ENCODE measurements at regions not wholly inside any gene's neighbourhood (a gene's known extent, or its start where the extent isn't known, plus 50 kb on each side); places are given as distances from the start of the nearest gene placed in this dataset.

GRCh38 chr6:43953794-43954310 is 173.4 kb downstream of the MRPL14 start:
- no peak overlapping the region for H2AFZ ChIP-seq (ENCODE audit: low read depth)
- H3K9me2 ChIP-seq: no peaks in the 10 kb centered on the region
- POLR2A ChIA-PET: interaction anchor here (0.5 to 5.0 kb wide), 14 partner anchors 12 to 324 kb away, joined by 3 to 43 read pairs (median 5); partner anchors contain the start of gene VEGFA
- peak; percentile 61 for DNase-seq
- TF ChIP-seq FOSL2 (IDR thresholded peaks at IDR 0.05; ENCODE audit: borderline replicate concordance, low read depth): no peak
- TF ChIP-seq, protein P1, sequence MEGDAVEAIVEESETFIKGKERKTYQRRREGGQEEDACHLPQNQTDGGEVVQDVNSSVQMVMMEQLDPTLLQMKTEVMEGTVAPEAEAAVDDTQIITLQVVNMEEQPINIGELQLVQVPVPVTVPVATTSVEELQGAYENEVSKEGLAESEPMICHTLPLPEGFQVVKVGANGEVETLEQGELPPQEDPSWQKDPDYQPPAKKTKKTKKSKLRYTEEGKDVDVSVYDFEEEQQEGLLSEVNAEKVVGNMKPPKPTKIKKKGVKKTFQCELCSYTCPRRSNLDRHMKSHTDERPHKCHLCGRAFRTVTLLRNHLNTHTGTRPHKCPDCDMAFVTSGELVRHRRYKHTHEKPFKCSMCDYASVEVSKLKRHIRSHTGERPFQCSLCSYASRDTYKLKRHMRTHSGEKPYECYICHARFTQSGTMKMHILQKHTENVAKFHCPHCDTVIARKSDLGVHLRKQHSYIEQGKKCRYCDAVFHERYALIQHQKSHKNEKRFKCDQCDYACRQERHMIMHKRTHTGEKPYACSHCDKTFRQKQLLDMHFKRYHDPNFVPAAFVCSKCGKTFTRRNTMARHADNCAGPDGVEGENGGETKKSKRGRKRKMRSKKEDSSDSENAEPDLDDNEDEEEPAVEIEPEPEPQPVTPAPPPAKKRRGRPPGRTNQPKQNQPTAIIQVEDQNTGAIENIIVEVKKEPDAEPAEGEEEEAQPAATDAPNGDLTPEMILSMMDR (IDR thresholded peaks at IDR 0.05): peak; percentile 31
- peak; percentile 65 for TF ChIP-seq SMC3 (IDR thresholded peaks at IDR 0.05; ENCODE audit: low read depth, low read length)
- TF ChIP-seq RAD21 (IDR thresholded peaks at IDR 0.05; ENCODE audit: low read length): peak; percentile 72
- TF ChIP-seq FOXJ3 (CRISPR knock-in tag; IDR thresholded peaks at IDR 0.05): 0 out of 2 replicates have a peak, but pooled peaks have one; percentile 36
- no peak for TF ChIP-seq NFIC (IDR thresholded peaks at IDR 0.05; ENCODE audit: borderline replicate concordance)
- TF ChIP-seq, protein P2, sequence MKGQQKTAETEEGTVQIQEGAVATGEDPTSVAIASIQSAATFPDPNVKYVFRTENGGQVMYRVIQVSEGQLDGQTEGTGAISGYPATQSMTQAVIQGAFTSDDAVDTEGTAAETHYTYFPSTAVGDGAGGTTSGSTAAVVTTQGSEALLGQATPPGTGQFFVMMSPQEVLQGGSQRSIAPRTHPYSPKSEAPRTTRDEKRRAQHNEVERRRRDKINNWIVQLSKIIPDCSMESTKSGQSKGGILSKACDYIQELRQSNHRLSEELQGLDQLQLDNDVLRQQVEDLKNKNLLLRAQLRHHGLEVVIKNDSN (IDR thresholded peaks at IDR 0.05; ENCODE audit: borderline replicate concordance, low read depth): no peak
- H3K9me3 ChIP-seq: peaks cover 8% of the 10 kb centered on the region; the same call in 1 of the 2 replicates
- H3K36me3 ChIP-seq (replicated peaks in 1 of 2; ENCODE audit: control insufficient read depth in 1 of 2, insufficient read depth in 2 of 2, low read length in 1 of 2): no peaks in the 10 kb centered on the region
- H3K79me2 ChIP-seq (ENCODE audit: insufficient read depth): no peaks in the 10 kb centered on the region
- WGBS (ENCODE audit: low lambda C conversion rate): 78% methylated on average over 4 of the region's 8 CpGs
- no peaks in the 10 kb centered on the region for H4K20me1 ChIP-seq (ENCODE audit: insufficient read depth)
- no peak overlapping the region for H3K4me3 ChIP-seq (ENCODE audit: low read depth in 2 of 2, low read length in 1 of 2)
- CTCF ChIA-PET: interaction anchor here (0.6 to 12.0 kb wide), 40 partner anchors 14 to 345 kb away, joined by 3 to 172 read pairs (median 4); partner anchors contain the start of gene VEGFA
- no peak overlapping the region for H3K4me2 ChIP-seq
- no peaks in the 10 kb centered on the region for H3K27me3 ChIP-seq (ENCODE audit: insufficient read depth)
- H3K9ac ChIP-seq: no peak overlapping the region
- H3K27ac ChIP-seq (ENCODE audit: low read depth in 2 of 2, low read length in 1 of 2): peak overlapping the region in 1 of 2 experiments; percentile 73; a peak in 1 of 4 replicates
- peaks cover 0 to 47% of the 10 kb centered on the region in 2 experiments; a peak in 1 of 4 replicates for H3K4me1 ChIP-seq (ENCODE audit: control insufficient read depth in 1 of 2, insufficient read depth in 2 of 2, low read depth in 1 of 2, low read length in 1 of 2)
- no peaks in the 10 kb centered on the region for H3F3A ChIP-seq (replicated peaks; ENCODE audit: insufficient read depth)

DNA sequence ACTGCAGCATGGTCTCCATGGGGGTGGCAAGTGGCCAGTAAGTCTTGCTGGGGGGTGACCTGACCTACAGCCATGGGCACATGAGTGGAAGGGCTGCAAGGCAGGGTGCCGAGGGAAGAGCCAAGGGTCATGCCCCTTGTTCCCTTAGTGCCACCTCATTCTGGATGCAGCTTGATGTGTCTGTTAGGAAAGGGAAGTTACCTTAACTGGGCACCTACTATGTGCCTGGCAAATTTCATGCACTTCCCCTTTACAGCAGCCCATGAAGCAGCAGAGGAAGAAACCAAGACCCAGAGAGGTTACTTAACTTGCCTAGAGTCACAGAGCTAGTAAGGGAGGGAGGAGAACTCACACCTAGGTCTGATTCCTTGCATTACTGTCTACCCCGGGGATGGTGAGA is 174.0 kb downstream of the MRPL14 start:
- Histone ChIP-seq H3K9ac (no peak overlapping the region), H3F3A (replicated peaks; ENCODE audit: insufficient read depth) (no peaks in the 10 kb centered on the region), H3K27ac (ENCODE audit: low read depth in 2 of 2, low read length in 1 of 2) (peak overlapping the region in 1 of 2 experiments; percentile 73; a peak in 1 of 4 replicates), H3K4me3 (ENCODE audit: low read depth in 2 of 2, low read length in 1 of 2) (no peak overlapping the region), H3K4me2 (no peak overlapping the region), H3K9me3 (peaks cover 8% of the 10 kb centered on the region; the same call in 1 of the 2 replicates), H4K20me1 (ENCODE audit: insufficient read depth) (no peaks in the 10 kb centered on the region), H2AFZ (ENCODE audit: low read depth) (no peak overlapping the region), H3K9me2 (no peaks in the 10 kb centered on the region), H3K4me1 (ENCODE audit: control insufficient read depth in 1 of 2, insufficient read depth in 2 of 2, low read depth in 1 of 2, low read length in 1 of 2) (peaks cover 0 to 47% of the 10 kb centered on the region in 2 experiments; a peak in 1 of 4 replicates), H3K79me2 (ENCODE audit: insufficient read depth) (no peaks in the 10 kb centered on the region), H3K36me3 (replicated peaks in 1 of 2; ENCODE audit: control insufficient read depth in 1 of 2, insufficient read depth in 2 of 2, low read length in 1 of 2) (no peaks in the 10 kb centered on the region), H3K27me3 (ENCODE audit: insufficient read depth) (no peaks in the 10 kb centered on the region)
- WGBS (ENCODE audit: low lambda C conversion rate): 89% methylated on average over 2 of the region's 2 CpGs
- CTCF ChIA-PET: interaction anchor here (0.6 to 12.0 kb wide), 38 partner anchors 14 to 344 kb away, joined by 3 to 172 read pairs (median 6); partner anchors contain the start of gene VEGFA
- no peak for DNase-seq
- POLR2A ChIA-PET: interaction anchor here (1.2 to 5.0 kb wide), 4 partner anchors 11 to 183 kb away, joined by 4 to 43 read pairs (median 6); partner anchors contain the start of gene VEGFA
- TF ChIP-seq MEF2A (IDR thresholded peaks at IDR 0.05; ENCODE audit: borderline replicate concordance, low read depth): no peak
- TF ChIP-seq CHD2 (IDR thresholded peaks at IDR 0.05; ENCODE audit: low read length, partially characterized antibody): no peak
- TF ChIP-seq NFIC (IDR thresholded peaks at IDR 0.05; ENCODE audit: borderline replicate concordance): no peak
- TF ChIP-seq GABPA (IDR thresholded peaks at IDR 0.05; ENCODE audit: low read depth): no peak
- TF ChIP-seq, protein P3, sequence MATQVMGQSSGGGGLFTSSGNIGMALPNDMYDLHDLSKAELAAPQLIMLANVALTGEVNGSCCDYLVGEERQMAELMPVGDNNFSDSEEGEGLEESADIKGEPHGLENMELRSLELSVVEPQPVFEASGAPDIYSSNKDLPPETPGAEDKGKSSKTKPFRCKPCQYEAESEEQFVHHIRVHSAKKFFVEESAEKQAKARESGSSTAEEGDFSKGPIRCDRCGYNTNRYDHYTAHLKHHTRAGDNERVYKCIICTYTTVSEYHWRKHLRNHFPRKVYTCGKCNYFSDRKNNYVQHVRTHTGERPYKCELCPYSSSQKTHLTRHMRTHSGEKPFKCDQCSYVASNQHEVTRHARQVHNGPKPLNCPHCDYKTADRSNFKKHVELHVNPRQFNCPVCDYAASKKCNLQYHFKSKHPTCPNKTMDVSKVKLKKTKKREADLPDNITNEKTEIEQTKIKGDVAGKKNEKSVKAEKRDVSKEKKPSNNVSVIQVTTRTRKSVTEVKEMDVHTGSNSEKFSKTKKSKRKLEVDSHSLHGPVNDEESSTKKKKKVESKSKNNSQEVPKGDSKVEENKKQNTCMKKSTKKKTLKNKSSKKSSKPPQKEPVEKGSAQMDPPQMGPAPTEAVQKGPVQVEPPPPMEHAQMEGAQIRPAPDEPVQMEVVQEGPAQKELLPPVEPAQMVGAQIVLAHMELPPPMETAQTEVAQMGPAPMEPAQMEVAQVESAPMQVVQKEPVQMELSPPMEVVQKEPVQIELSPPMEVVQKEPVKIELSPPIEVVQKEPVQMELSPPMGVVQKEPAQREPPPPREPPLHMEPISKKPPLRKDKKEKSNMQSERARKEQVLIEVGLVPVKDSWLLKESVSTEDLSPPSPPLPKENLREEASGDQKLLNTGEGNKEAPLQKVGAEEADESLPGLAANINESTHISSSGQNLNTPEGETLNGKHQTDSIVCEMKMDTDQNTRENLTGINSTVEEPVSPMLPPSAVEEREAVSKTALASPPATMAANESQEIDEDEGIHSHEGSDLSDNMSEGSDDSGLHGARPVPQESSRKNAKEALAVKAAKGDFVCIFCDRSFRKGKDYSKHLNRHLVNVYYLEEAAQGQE (IDR thresholded peaks at IDR 0.05; ENCODE audit: low read depth, low read length): no peak
- no peak for TF ChIP-seq SMC3 (IDR thresholded peaks at IDR 0.05; ENCODE audit: low read depth, low read length)
- TF ChIP-seq EZH2phosphoT487 (IDR thresholded peaks at IDR 0.05; ENCODE audit: borderline replicate concordance, low read depth): no peak
- no peak for TF ChIP-seq YY1 (IDR thresholded peaks at IDR 0.05; ENCODE audit: low read depth)
- TF ChIP-seq, protein P1 (IDR thresholded peaks at IDR 0.05): no peak
- TF ChIP-seq TAF1 (IDR thresholded peaks at IDR 0.05; ENCODE audit: borderline replicate concordance, low read depth, low read length): no peak
- no peak for TF ChIP-seq FOXJ3 (CRISPR knock-in tag; IDR thresholded peaks at IDR 0.05)
- TF ChIP-seq MXI1 (IDR thresholded peaks at IDR 0.05; ENCODE audit: low read depth, low read length): no peak
- no peak for TF ChIP-seq RAD21 (IDR thresholded peaks at IDR 0.05; ENCODE audit: low read length)

Data from SK-N-SH (cell line).